SH-SY5Y (cell line): ENCODE measurements at regions not wholly inside any gene's neighbourhood (a gene's known extent, or its start where the extent isn't known, plus 50 kb on each side); places are given as distances from the start of the nearest gene placed in this dataset.

ENCODE experiments used
- GATA2 ChIP-seq: IDR thresholded peaks from 2 replicates; pipeline ENCODE4 v1.6.1; 2011; ENCODE audit warnings: mild to moderate bottlenecking, low read depth, low read length
- GATA3 ChIP-seq: IDR thresholded peaks from 2 replicates; pipeline ENCODE4 v1.6.1; 2011; ENCODE audit warnings: low read depth, mild to moderate bottlenecking, low read length, moderate library complexity

- no peak for TF ChIP-seq GATA2
- TF ChIP-seq GATA3: no peak
These were observed 642.0 kb upstream of the KCNMB2 start for GRCh38 chr3:177894081-177894728.

GRCh38 chr3:177898185-177898584 lies 638.1 kb upstream of the KCNMB2 start:
- TF ChIP-seq GATA2 (no peak), GATA3 (no peak)

GRCh38 chr3:177899275-177900067 lies 636.8 kb upstream of the KCNMB2 start:
- TF ChIP-seq GATA3 (no peak), GATA2 (no peak)

GRCh38 chr3:177902876-177903275 lies 633.4 kb upstream of the KCNMB2 start:
- TF ChIP-seq GATA3: no peak
- TF ChIP-seq GATA2: no peak

- TF ChIP-seq GATA3 (no peak), GATA2 (no peak)
These were observed 631.6 kb upstream of the KCNMB2 start for GRCh38 chr3:177904621-177905020.

GRCh38 chr3:177905173-177906125 lies 630.8 kb upstream of the KCNMB2 start:
- TF ChIP-seq GATA2: no peak

- no peak for TF ChIP-seq GATA2
- no peak for TF ChIP-seq GATA3
These were observed 630.1 kb upstream of the KCNMB2 start for GRCh38 chr3:177906126-177906511.

- TF ChIP-seq GATA3 (no peak), GATA2 (no peak)
These were observed 629.5 kb upstream of the KCNMB2 start for GRCh38 chr3:177906578-177907229.

- no peak for TF ChIP-seq GATA2
- TF ChIP-seq GATA3: no peak
These were observed 622.0 kb upstream of the KCNMB2 start for GRCh38 chr3:177914224-177914623.

- TF ChIP-seq GATA3 (no peak), GATA2 (no peak)
These were observed 619.8 kb upstream of the KCNMB2 start for GRCh38 chr3:177916461-177916860.

GRCh38 chr3:177917234-177917861 lies 618.9 kb upstream of the KCNMB2 start:
- no peak for TF ChIP-seq GATA2
- no peak for TF ChIP-seq GATA3

GRCh38 chr3:177921153-177921552 lies 615.1 kb upstream of the KCNMB2 start:
- TF ChIP-seq GATA3: no peak
- TF ChIP-seq GATA2: no peak

- TF ChIP-seq GATA2 (no peak), GATA3 (no peak)
These were observed 612.0 kb upstream of the KCNMB2 start for GRCh38 chr3:177924261-177924660.
